NB4 (cell line): ENCODE measurements at regions not wholly inside any gene's neighbourhood (a gene's known extent, or its start where the extent isn't known, plus 50 kb on each side); places are given as distances from the start of the nearest gene placed in this dataset.

ENCODE experiments used
- DNase-seq: peaks from one replicate; pipeline ENCODE4 v3.0.0; 2010; ENCODE audit warnings: low read depth
- H3K4me3 ChIP-seq: one replicate; pipeline ENCODE4 v1.5.1; 2011; ENCODE audit warnings: mild to moderate bottlenecking, low read depth, low read length, moderate library complexity
- MYC ChIP-seq: IDR thresholded peaks from 2 replicates; pipeline ENCODE4 v1.6.1; 2011; ENCODE audit warnings: low read depth, low read length
- POLR2A ChIP-seq: IDR thresholded peaks from 2 replicates; pipeline ENCODE4 v1.6.1; 2011; ENCODE audit warnings: mild to moderate bottlenecking; ENCODE audit not compliant: insufficient read length; ENCODE audit errors: extremely low read depth
- TF ChIP-seq, protein P1 (sequence below): IDR thresholded peaks from 2 replicates; pipeline ENCODE4 v1.6.1; 2011; ENCODE audit warnings: low read depth, low read length
- TF ChIP-seq, protein P2 (sequence below): IDR thresholded peaks from one replicate; pipeline ENCODE4 v1.5.1; 2012; ENCODE audit warnings: low read depth, low read length

DNA sequence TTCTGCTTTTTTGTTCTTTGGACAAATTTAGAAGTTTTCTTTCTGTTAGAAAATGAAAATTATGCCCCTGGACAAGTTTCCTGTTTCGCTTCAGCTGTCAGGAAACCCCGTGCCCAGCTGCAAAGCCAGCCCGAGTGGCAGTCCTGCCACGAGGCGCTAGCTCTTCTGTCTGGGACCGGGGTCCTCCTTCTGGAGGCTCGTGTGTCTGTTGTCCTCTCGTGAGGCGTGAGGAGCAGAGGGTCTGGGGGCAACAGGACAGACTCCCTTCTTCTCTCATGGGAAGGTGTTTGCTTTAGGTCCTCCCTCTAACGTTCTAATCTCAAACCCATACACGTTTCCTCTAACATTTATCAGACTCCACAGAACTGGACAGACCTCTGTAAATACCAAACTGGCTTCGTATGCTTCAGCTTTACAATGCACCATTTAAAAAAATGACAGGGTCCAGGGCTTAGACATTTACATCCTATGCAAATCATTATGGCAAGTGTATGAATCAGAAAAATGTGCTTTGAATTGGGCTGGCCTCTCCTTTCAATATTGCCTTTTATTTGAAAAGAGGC is 184.5 kb upstream of the SHH start:
- TF ChIP-seq, protein P1, sequence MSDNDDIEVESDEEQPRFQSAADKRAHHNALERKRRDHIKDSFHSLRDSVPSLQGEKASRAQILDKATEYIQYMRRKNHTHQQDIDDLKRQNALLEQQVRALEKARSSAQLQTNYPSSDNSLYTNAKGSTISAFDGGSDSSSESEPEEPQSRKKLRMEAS: no peak
- no peak for TF ChIP-seq MYC
- no peak for TF ChIP-seq POLR2A
- TF ChIP-seq, protein P2, sequence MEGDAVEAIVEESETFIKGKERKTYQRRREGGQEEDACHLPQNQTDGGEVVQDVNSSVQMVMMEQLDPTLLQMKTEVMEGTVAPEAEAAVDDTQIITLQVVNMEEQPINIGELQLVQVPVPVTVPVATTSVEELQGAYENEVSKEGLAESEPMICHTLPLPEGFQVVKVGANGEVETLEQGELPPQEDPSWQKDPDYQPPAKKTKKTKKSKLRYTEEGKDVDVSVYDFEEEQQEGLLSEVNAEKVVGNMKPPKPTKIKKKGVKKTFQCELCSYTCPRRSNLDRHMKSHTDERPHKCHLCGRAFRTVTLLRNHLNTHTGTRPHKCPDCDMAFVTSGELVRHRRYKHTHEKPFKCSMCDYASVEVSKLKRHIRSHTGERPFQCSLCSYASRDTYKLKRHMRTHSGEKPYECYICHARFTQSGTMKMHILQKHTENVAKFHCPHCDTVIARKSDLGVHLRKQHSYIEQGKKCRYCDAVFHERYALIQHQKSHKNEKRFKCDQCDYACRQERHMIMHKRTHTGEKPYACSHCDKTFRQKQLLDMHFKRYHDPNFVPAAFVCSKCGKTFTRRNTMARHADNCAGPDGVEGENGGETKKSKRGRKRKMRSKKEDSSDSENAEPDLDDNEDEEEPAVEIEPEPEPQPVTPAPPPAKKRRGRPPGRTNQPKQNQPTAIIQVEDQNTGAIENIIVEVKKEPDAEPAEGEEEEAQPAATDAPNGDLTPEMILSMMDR: no peak
- no peak overlapping the region for H3K4me3 ChIP-seq
- no peak for DNase-seq

DNA sequence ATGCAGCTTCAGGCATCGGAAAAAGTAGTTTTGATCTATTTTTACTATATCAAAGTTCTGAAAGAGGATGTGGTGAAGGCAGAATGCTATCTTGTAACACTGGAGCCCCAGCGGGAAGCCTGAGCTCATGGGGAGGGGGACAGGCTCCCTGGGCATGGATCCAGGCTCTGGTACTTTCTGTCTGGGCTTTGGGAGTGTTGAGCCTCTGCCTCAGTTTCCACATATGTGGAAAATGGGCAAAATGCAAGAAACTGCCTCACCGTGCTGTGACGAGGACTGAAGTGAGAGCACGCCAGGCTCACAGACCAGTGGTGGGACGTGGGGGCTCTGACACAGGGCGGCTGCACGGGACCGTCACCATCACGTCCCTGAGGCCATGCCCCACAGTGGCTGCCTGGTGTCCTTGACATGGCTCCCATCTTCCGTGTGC is 182.9 kb upstream of the SHH start:
- peak; percentile 49 for DNase-seq
- no peak overlapping the region for H3K4me3 ChIP-seq
- TF ChIP-seq MYC (no peak), POLR2A (no peak)
- TF ChIP-seq, protein P1: no peak
- TF ChIP-seq, protein P2: no peak

DNA sequence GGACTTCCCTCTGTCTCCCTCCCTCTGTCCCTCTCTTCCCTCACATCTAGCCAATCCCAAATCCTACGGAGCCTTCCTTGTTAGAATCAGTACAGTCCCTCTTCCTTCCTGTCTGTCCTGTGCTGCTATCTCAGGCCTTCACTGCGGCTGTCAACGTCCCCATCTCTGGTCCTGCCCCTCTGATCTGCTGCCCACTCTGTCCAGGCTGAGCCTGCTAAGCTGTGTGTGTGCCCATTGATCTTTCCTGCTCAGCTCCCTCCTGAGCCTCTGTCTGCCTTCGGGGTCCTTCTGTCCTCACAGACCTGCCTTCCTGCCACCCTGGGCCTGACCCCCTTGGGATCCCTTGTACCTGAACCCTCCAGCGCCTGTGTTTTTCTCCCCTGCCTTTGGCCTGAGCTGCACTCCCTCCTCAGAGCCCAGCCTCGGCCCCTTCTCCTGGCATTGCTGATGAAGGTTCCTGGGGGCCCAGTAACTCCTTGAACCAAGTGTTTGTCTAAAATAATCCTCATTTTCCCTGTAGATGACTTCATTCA is 182.1 kb upstream of the SHH start:
- DNase-seq: no peak
- H3K4me3 ChIP-seq: no peak overlapping the region
- TF ChIP-seq, protein P2: no peak
- TF ChIP-seq POLR2A: no peak
- TF ChIP-seq, protein P1: no peak
- no peak for TF ChIP-seq MYC

DNA sequence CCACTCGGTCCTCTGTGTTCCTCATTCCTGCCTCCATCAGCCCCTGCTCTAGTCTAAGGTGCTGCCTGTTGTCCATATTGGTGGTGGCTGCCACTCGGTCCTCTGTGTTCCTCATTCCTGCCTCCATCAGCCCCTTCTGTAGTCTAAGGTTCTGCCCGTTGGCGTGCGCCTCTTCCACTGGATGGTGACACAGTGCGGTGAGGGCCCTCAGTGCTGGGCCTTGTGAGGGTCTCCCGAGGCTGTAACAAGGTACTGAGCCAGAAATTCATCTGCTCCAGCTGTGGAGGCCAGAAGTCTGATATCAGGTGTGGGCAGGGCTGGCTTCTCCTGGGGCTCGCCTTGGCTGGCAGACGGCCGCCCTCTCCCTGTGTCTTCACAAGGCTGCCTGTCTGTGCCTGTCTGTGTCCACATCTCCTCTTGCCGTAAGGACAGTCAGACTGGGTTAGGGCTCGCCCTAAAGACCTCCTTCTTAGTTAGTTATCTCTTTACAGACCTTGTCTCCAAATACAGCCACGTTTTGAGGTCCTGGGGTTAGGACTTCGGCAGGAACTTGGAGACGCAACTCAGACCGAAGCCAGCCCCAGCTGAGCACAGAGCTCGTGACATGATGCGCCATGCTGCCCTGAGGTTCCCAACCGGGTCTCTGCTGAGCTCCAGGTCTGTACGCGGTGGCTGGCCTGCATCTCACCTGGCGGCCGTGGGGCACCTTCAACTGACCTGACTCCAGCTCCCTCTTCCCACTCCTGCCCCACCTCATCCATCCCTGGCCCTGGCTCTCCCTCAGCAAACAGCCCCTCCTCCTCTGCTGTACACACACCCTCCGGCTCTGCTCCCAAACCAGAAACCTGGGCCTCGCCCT is 181.4 kb upstream of the SHH start:
- TF ChIP-seq, protein P2: no peak
- TF ChIP-seq MYC (no peak), POLR2A (no peak)
- TF ChIP-seq, protein P1: no peak
- DNase-seq: no peak
- no peak overlapping the region for H3K4me3 ChIP-seq

DNA sequence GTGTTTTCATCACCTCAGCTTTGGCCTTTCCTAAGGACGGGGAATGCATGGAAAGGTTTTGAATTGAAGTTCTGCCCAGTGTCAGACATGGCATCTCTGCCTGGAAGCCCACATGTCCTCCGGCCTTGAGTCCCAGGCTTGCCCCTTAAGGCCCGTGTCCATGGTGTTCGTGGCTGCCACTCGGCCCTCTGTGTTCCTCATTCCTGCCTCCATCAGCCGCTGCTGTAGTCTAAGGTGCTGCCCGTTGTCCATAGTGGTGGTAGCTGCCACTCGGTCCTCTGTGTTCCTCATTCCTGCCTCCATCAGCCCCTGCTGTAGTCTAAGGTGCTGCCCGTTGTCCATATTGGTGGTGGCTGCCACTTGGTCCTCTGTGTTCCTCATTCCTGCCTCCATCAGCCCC is 180.7 kb upstream of the SHH start:
- no peak for DNase-seq
- H3K4me3 ChIP-seq: no peak overlapping the region
- no peak for TF ChIP-seq MYC

DNA sequence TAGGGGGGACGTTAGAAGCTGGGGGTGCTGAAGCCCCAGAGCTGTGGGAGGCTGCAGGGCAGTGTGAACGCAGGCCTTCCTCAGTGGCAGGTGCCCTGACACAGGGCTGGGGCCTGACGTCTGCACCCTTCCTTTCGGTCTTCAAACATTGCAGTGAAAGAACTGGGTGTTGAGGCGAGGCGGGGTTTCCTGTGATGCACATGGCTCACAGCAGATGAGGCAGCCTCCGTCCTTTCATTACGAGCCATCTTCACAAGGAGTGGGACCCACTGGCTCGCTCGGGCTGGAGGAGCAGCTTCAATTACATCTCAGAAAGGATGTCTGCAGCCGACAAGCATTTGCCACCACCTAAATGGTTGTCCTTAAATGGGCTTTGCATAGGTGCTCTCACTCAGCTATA is 180.3 kb upstream of the SHH start:
- DNase-seq: no peak
- TF ChIP-seq MYC (no peak), POLR2A (no peak)
- TF ChIP-seq, protein P1: no peak
- TF ChIP-seq, protein P2: no peak
- no peak overlapping the region for H3K4me3 ChIP-seq
